ENCODE measurements at regions not wholly inside any gene's neighbourhood (a gene's known extent, or its start where the extent isn't known, plus 50 kb on each side); places are given as distances from the start of the nearest gene placed in this dataset.

DNA sequence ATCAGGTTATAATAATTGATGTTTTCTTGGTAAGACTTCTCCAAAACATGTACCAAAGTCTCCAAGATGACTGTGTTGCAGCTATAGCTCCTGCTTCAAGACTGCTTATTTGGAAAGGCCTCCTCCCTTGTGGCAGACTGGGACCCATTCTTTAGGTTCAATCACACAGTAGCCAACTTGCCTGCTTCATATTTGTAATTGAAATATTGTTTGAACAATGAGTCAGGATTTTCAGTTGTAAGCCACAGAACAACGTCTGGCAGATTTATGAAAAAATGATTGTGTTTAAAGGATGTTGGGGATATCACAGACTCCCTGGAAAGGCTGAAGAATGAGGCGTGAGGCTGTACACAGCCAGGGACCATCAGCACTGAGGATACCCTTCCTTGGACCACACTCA lies 458.9 kb downstream of the MED10 start (continued):
- TF ChIP-seq CBFB (CRISPR knock-in tag; IDR thresholded peaks at IDR 0.05; ENCODE audit: low read depth), result no peak
- TF ChIP-seq, protein P1, sequence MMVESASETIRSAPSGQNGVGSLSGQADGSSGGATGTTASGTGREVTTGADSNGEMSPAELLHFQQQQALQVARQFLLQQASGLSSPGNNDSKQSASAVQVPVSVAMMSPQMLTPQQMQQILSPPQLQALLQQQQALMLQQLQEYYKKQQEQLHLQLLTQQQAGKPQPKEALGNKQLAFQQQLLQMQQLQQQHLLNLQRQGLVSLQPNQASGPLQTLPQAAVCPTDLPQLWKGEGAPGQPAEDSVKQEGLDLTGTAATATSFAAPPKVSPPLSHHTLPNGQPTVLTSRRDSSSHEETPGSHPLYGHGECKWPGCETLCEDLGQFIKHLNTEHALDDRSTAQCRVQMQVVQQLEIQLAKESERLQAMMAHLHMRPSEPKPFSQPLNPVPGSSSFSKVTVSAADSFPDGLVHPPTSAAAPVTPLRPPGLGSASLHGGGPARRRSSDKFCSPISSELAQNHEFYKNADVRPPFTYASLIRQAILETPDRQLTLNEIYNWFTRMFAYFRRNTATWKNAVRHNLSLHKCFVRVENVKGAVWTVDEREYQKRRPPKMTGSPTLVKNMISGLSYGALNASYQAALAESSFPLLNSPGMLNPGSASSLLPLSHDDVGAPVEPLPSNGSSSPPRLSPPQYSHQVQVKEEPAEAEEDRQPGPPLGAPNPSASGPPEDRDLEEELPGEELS (CRISPR knock-in tag; IDR thresholded peaks at IDR 0.05), result no peak
- no peak for TF ChIP-seq GRHL2 (CRISPR knock-in tag; IDR thresholded peaks at IDR 0.05; ENCODE audit: insufficient replicate concordance, severe bottlenecking)
- TF ChIP-seq, protein P2, sequence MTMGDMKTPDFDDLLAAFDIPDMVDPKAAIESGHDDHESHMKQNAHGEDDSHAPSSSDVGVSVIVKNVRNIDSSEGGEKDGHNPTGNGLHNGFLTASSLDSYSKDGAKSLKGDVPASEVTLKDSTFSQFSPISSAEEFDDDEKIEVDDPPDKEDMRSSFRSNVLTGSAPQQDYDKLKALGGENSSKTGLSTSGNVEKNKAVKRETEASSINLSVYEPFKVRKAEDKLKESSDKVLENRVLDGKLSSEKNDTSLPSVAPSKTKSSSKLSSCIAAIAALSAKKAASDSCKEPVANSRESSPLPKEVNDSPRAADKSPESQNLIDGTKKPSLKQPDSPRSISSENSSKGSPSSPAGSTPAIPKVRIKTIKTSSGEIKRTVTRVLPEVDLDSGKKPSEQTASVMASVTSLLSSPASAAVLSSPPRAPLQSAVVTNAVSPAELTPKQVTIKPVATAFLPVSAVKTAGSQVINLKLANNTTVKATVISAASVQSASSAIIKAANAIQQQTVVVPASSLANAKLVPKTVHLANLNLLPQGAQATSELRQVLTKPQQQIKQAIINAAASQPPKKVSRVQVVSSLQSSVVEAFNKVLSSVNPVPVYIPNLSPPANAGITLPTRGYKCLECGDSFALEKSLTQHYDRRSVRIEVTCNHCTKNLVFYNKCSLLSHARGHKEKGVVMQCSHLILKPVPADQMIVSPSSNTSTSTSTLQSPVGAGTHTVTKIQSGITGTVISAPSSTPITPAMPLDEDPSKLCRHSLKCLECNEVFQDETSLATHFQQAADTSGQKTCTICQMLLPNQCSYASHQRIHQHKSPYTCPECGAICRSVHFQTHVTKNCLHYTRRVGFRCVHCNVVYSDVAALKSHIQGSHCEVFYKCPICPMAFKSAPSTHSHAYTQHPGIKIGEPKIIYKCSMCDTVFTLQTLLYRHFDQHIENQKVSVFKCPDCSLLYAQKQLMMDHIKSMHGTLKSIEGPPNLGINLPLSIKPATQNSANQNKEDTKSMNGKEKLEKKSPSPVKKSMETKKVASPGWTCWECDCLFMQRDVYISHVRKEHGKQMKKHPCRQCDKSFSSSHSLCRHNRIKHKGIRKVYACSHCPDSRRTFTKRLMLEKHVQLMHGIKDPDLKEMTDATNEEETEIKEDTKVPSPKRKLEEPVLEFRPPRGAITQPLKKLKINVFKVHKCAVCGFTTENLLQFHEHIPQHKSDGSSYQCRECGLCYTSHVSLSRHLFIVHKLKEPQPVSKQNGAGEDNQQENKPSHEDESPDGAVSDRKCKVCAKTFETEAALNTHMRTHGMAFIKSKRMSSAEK (CRISPR knock-in tag; IDR thresholded peaks at IDR 0.05; ENCODE audit: borderline replicate concordance), result no peak
- TF ChIP-seq ZNF263 (CRISPR knock-in tag; IDR thresholded peaks at IDR 0.05; ENCODE audit: low read depth), result no peak

- CTCF ChIA-PET, result no interaction called here
- H3K27ac Mint-ChIP-seq, result no peak overlapping the region
- POLR2A ChIA-PET, result no interaction called here
Observed at GRCh38 chr5:5906778-5907177, 471.6 kb downstream of the MED10 start.

DNA sequence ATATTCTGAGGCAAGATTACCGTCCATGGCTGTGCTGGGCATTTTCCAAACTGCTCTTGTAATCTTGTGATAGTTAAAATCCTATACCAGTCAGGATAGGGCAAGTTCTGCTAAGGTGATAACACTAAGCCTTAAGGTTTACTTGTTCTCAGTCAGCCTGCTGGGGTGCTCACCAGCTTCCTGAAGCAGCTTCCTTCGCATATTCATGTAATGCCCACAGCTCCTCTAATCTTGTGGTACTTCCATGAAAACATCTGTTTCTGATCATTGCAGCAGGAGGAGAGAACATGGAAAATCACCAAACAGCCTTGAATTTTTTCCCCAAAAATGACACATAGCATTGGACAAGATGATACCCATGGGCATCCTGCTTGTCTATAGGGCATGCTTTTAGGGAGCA lies 473.2 kb downstream of the MED10 start:
- Mint-ChIP-seq H3K4me3 (no peak overlapping the region), H3K4me1 (peaks cover 34% of the 10 kb centered on the region), H3K9me3 (peaks cover 12% of the 10 kb centered on the region), H3K36me3 (no peaks in the 10 kb centered on the region), H3K27ac (no peak overlapping the region), H3K27me3 (ENCODE audit: low read depth) (peaks cover 5% of the 10 kb centered on the region; the same call in 1 of the 2 replicates)
- DNase-seq (ENCODE audit: low spot score), result no peak
- ChIA-PET CTCF (interaction anchor here (1.5 kb wide), 1 partner anchor 18 kb away, joined by 4 read pairs; no protein-coding TSS in a partner anchor), POLR2A (no interaction called here)
- ATAC-seq, result no peak
- no peak for TF ChIP-seq USF1 (CRISPR knock-in tag; IDR thresholded peaks at IDR 0.05)
- no peak for TF ChIP-seq TP53 (CRISPR knock-in tag; IDR thresholded peaks at IDR 0.05)
- TF ChIP-seq, protein P3, sequence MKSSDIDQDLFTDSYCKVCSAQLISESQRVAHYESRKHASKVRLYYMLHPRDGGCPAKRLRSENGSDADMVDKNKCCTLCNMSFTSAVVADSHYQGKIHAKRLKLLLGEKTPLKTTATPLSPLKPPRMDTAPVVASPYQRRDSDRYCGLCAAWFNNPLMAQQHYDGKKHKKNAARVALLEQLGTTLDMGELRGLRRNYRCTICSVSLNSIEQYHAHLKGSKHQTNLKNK (CRISPR knock-in tag; IDR thresholded peaks at IDR 0.05), result no peak
- no peak for TF ChIP-seq HMGA2 (CRISPR knock-in tag; IDR thresholded peaks at IDR 0.05)
- TF ChIP-seq ZNF232 (CRISPR knock-in tag; IDR thresholded peaks at IDR 0.05), result no peak
- TF ChIP-seq CREB1 (CRISPR knock-in tag; IDR thresholded peaks at IDR 0.05), result no peak
- TF ChIP-seq, protein P4, sequence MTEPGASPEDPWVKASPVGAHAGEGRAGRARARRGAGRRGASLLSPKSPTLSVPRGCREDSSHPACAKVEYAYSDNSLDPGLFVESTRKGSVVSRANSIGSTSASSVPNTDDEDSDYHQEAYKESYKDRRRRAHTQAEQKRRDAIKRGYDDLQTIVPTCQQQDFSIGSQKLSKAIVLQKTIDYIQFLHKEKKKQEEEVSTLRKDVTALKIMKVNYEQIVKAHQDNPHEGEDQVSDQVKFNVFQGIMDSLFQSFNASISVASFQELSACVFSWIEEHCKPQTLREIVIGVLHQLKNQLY (CRISPR knock-in tag; IDR thresholded peaks at IDR 0.05), result no peak
- TF ChIP-seq, protein P1 (CRISPR knock-in tag; IDR thresholded peaks at IDR 0.05), result no peak

More at GRCh38 chr5:5906778-5907177, 471.6 kb downstream of the MED10 start:
- Mint-ChIP-seq H3K27me3 (ENCODE audit: low read depth) (peaks cover 5% of the 10 kb centered on the region; the same call in 1 of the 2 replicates), H3K9me3 (peaks cover 6% of the 10 kb centered on the region), H3K4me3 (no peak overlapping the region), H3K36me3 (no peaks in the 10 kb centered on the region), H3K4me1 (peaks cover 34% of the 10 kb centered on the region)
- TF ChIP-seq JUN (CRISPR knock-in tag; IDR thresholded peaks at IDR 0.05) (no peak), TEAD1 (CRISPR knock-in tag; IDR thresholded peaks at IDR 0.05) (no peak), NFYB (CRISPR knock-in tag; conservative IDR thresholded peaks at IDR 0.05; ENCODE audit: low read depth) (no peak), ZNF671 (CRISPR knock-in tag; IDR thresholded peaks at IDR 0.05) (no peak), ZNF423 (CRISPR knock-in tag; IDR thresholded peaks at IDR 0.05) (no peak), ZNF317 (CRISPR knock-in tag; IDR thresholded peaks at IDR 0.05; ENCODE audit: borderline replicate concordance, low read depth) (no peak)
- TF ChIP-seq, protein P2 (CRISPR knock-in tag; IDR thresholded peaks at IDR 0.05; ENCODE audit: borderline replicate concordance), result no peak
- DNase-seq (ENCODE audit: low spot score) (no peak), ATAC-seq (no peak)
